ENCODE measurements at regions not wholly inside any gene's neighbourhood (a gene's known extent, or its start where the extent isn't known, plus 50 kb on each side); places are given as distances from the start of the nearest gene placed in this dataset.

GRCh38 chr4:56276547-56276946, 110.7 kb downstream of the AASDH start:
- Histone ChIP-seq H4K20me1 (ENCODE audit: insufficient read depth) (no peaks in the 10 kb centered on the region), H3K79me2 (ENCODE audit: low read depth) (no peaks in the 10 kb centered on the region), H3K9me2 (ENCODE audit: insufficient read depth) (no peaks in the 10 kb centered on the region), H3K4me2 (no peak overlapping the region), H3K36me3 (ENCODE audit: low read depth) (no peaks in the 10 kb centered on the region), H3K27me3 (ENCODE audit: insufficient read depth, low read depth) (no peaks in the 10 kb centered on the region), H3F3A (ENCODE audit: insufficient read depth, low read depth) (no peaks in the 10 kb centered on the region), H3K4me1 (replicated peaks; ENCODE audit: insufficient read depth) (no peaks in the 10 kb centered on the region), H2AFZ (no peak overlapping the region), H3K9me3 (ENCODE audit: insufficient read depth, low read depth) (no peaks in the 10 kb centered on the region), H3K27ac (no peak overlapping the region), H3K4me3 (no peak overlapping the region)
- ChIA-PET CTCF (no interaction called here), POLR2A (ENCODE audit: unreplicated experiment) (no interaction called here)
- TF ChIP-seq EZH2 (IDR thresholded peaks at IDR 0.05; ENCODE audit: low read depth) = no peak
- TF ChIP-seq, protein P1, sequence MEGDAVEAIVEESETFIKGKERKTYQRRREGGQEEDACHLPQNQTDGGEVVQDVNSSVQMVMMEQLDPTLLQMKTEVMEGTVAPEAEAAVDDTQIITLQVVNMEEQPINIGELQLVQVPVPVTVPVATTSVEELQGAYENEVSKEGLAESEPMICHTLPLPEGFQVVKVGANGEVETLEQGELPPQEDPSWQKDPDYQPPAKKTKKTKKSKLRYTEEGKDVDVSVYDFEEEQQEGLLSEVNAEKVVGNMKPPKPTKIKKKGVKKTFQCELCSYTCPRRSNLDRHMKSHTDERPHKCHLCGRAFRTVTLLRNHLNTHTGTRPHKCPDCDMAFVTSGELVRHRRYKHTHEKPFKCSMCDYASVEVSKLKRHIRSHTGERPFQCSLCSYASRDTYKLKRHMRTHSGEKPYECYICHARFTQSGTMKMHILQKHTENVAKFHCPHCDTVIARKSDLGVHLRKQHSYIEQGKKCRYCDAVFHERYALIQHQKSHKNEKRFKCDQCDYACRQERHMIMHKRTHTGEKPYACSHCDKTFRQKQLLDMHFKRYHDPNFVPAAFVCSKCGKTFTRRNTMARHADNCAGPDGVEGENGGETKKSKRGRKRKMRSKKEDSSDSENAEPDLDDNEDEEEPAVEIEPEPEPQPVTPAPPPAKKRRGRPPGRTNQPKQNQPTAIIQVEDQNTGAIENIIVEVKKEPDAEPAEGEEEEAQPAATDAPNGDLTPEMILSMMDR (conservative IDR thresholded peaks at IDR 0.05) = no peak
- no TSS peak for BruUV-seq (replicated peaks)
- DNase-seq = no peak
- intact Hi-C loops (cut with micrococcal nuclease; ENCODE audit: unreplicated experiment) = no loop called here

DNA sequence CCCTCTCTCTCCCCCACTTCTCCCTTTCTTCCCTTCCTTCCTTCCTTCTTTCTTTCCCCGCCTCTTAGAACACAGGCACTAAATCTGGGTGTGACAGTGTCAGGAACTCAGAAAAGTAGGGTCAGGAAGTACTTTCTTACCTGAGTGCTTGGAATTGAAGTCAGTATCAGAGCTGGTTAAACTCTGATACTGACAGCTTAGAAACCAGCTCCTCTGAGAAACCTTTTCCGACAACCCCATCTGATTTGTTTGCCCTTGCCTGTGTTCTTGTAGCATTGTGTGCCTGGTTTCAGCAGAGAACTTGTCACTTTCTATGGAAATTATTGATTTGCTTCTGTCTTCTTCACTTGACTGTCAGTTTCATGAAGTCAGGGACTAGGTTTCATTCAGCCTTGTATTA, 113.9 kb downstream of the AASDH start:
- POLR2A ChIA-PET (ENCODE audit: unreplicated experiment) = no interaction called here
- no TSS peak for BruUV-seq (replicated peaks)

DNA sequence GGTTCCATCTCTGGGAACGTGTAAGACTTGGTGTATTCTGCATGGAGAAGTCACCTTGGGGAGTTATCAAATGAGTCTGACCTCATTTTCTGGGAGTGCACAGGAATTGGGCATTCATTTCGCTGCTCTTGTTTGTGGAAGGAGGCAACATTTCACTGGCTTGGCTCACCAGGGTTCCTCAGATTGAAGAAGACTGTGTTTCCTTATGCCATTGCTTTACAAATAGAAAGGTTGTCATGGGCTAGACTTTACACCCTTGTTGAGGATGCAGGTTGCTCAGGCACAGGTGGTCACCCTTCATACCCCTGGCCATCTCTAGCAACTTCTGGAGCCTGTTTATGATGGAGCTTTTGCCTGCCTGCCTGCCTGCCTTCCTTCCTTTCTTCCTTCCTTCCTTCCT, 114.4 kb downstream of the AASDH start:
- intact Hi-C loops (cut with micrococcal nuclease; ENCODE audit: unreplicated experiment) = no loop called here
- no peak for DNase-seq
- TF ChIP-seq EZH2 (IDR thresholded peaks at IDR 0.05; ENCODE audit: low read depth) = no peak
- TF ChIP-seq, protein P1 (conservative IDR thresholded peaks at IDR 0.05) = no peak
- ChIA-PET POLR2A (ENCODE audit: unreplicated experiment) (no interaction called here), CTCF (no interaction called here)
- no peak overlapping the region for H3K4me3 ChIP-seq
- H4K20me1 ChIP-seq (ENCODE audit: insufficient read depth) = no peaks in the 10 kb centered on the region
- H3K9me2 ChIP-seq (ENCODE audit: insufficient read depth) = no peaks in the 10 kb centered on the region
- no peaks in the 10 kb centered on the region for H3K79me2 ChIP-seq (ENCODE audit: low read depth)
- no peak overlapping the region for H3K4me2 ChIP-seq
- H3K4me1 ChIP-seq (replicated peaks; ENCODE audit: insufficient read depth) = no peaks in the 10 kb centered on the region
- no peak overlapping the region for H3K27ac ChIP-seq
- H2AFZ ChIP-seq = no peak overlapping the region
- BruUV-seq (replicated peaks) = no TSS peak
- H3K36me3 ChIP-seq (ENCODE audit: low read depth) = no peaks in the 10 kb centered on the region
- no peaks in the 10 kb centered on the region for H3F3A ChIP-seq (ENCODE audit: insufficient read depth, low read depth)
- H3K27me3 ChIP-seq (ENCODE audit: insufficient read depth, low read depth) = no peaks in the 10 kb centered on the region
- H3K9me3 ChIP-seq (ENCODE audit: insufficient read depth, low read depth) = no peaks in the 10 kb centered on the region

More for the DNA sequence above, 113.9 kb downstream of the AASDH start:
- Histone ChIP-seq H3F3A (ENCODE audit: insufficient read depth, low read depth) (no peaks in the 10 kb centered on the region), H3K36me3 (ENCODE audit: low read depth) (no peaks in the 10 kb centered on the region), H2AFZ (no peak overlapping the region), H3K27me3 (ENCODE audit: insufficient read depth, low read depth) (no peaks in the 10 kb centered on the region), H3K9me3 (ENCODE audit: insufficient read depth, low read depth) (no peaks in the 10 kb centered on the region), H3K4me1 (replicated peaks; ENCODE audit: insufficient read depth) (no peaks in the 10 kb centered on the region), H3K79me2 (ENCODE audit: low read depth) (no peaks in the 10 kb centered on the region), H4K20me1 (ENCODE audit: insufficient read depth) (no peaks in the 10 kb centered on the region), H3K9me2 (ENCODE audit: insufficient read depth) (no peaks in the 10 kb centered on the region), H3K4me3 (no peak overlapping the region), H3K27ac (no peak overlapping the region), H3K4me2 (no peak overlapping the region)
- intact Hi-C loops (cut with micrococcal nuclease; ENCODE audit: unreplicated experiment) = no loop called here
- no peak for DNase-seq
- CTCF ChIA-PET = no interaction called here
- TF ChIP-seq, protein P1 (conservative IDR thresholded peaks at IDR 0.05) = no peak
- TF ChIP-seq EZH2 (IDR thresholded peaks at IDR 0.05; ENCODE audit: low read depth) = no peak
